ENCODE measurements at regions not wholly inside any gene's neighbourhood (a gene's known extent, or its start where the extent isn't known, plus 50 kb on each side); places are given as distances from the start of the nearest gene placed in this dataset.

DNA sequence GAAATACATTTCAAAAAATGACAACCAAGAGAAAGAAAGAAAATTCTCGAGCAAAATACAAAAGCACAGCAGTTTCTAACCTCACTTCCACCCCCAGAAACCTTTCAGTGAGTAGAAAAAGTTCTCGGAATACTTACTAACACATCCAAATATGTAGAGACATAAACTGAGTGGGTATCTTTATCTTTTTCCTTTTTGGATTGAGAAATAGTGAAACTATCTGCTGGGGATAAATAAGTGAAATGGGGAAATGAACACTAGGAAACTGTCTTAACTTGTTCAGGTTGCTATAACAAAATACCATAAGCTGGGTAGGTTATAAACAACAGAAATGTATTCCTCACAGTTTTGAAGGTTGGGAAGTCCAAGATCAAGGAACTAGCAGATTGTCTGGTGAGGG, 72.0 kb downstream of the VCAM1 start:
- TF ChIP-seq CTCF (conservative IDR thresholded peaks at IDR 0.05; ENCODE audit: low read length) (no peak), EZH2phosphoT487 (IDR thresholded peaks at IDR 0.05; ENCODE audit: borderline replicate concordance, low read depth, low read length) (no peak)
- Histone ChIP-seq H3K4me2 (ENCODE audit: low read length) (no peak overlapping the region), H4K20me1 (ENCODE audit: insufficient read depth, low read length) (no peaks in the 10 kb centered on the region), H3K9me2 (ENCODE audit: insufficient read depth, low read length) (no peaks in the 10 kb centered on the region), H3K9me3 (ENCODE audit: low read length) (no peaks in the 10 kb centered on the region), H3K4me3 (ENCODE audit: low read depth, low read length, poor library complexity, severe bottlenecking) (no peak overlapping the region), H2AFZ (ENCODE audit: low read length) (no peak overlapping the region), H3K79me2 (ENCODE audit: insufficient read depth, low read depth, low read length) (no peaks in the 10 kb centered on the region), H3K36me3 (ENCODE audit: insufficient read depth, low read length) (no peaks in the 10 kb centered on the region), H3K4me1 (ENCODE audit: insufficient read depth, low read length, poor library complexity, severe bottlenecking) (no peaks in the 10 kb centered on the region), H3K27ac (ENCODE audit: low read depth, low read length, poor library complexity, severe bottlenecking) (no peak overlapping the region)
- intact Hi-C loops (cut with micrococcal nuclease; ENCODE audit: unreplicated experiment), result no loop called here
- no peak for DNase-seq (ENCODE audit: low spot score)
- POLR2A ChIA-PET, result no interaction called here
- no TSS peak for BruUV-seq (replicated peaks)
- CTCF ChIA-PET (ENCODE audit: unreplicated experiment), result no interaction called here

DNA sequence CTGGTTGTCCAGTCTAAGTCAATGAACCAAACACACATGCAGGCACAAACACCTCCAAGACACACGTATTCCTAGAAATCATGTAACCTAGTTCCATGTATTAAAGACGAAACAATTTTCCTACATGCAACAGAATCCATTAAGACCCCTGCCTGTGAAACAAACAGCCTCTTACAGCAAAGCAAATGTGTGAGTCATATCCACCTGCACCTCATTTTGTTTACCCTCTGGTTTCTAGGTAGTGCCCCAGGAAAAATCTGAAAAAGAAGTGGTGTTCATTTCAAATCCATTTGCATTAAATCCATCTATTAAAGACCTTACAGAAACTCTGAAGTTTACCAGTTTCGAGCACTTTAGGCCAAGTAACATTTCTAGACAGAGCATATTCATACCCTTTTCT, 74.1 kb downstream of the VCAM1 start:
- no peak for TF ChIP-seq CTCF (conservative IDR thresholded peaks at IDR 0.05; ENCODE audit: low read length)
- no peak for TF ChIP-seq EZH2phosphoT487 (IDR thresholded peaks at IDR 0.05; ENCODE audit: borderline replicate concordance, low read depth, low read length)
- no peak overlapping the region for H3K27ac ChIP-seq (ENCODE audit: low read depth, low read length, poor library complexity, severe bottlenecking)
- no peak for DNase-seq (ENCODE audit: low spot score)
- no TSS peak for BruUV-seq (replicated peaks)
- no peaks in the 10 kb centered on the region for H3K79me2 ChIP-seq (ENCODE audit: insufficient read depth, low read depth, low read length)
- no peak overlapping the region for H3K4me2 ChIP-seq (ENCODE audit: low read length)
- ChIA-PET POLR2A (interaction anchor here (0.7 kb wide), 1 partner anchor 778 kb away, joined by 3 read pairs; no protein-coding TSS in a partner anchor), CTCF (ENCODE audit: unreplicated experiment) (no interaction called here)
- H3K9me2 ChIP-seq (ENCODE audit: insufficient read depth, low read length), result no peaks in the 10 kb centered on the region
- no peaks in the 10 kb centered on the region for H3K9me3 ChIP-seq (ENCODE audit: low read length)
- no peak overlapping the region for H2AFZ ChIP-seq (ENCODE audit: low read length)
- intact Hi-C loops (cut with micrococcal nuclease; ENCODE audit: unreplicated experiment), result no loop called here
- H3K36me3 ChIP-seq (ENCODE audit: insufficient read depth, low read length), result no peaks in the 10 kb centered on the region
- no peaks in the 10 kb centered on the region for H3K4me1 ChIP-seq (ENCODE audit: insufficient read depth, low read length, poor library complexity, severe bottlenecking)
- no peaks in the 10 kb centered on the region for H4K20me1 ChIP-seq (ENCODE audit: insufficient read depth, low read length)
- H3K4me3 ChIP-seq (ENCODE audit: low read depth, low read length, poor library complexity, severe bottlenecking), result no peak overlapping the region

- no peaks in the 10 kb centered on the region for H3K36me3 ChIP-seq (ENCODE audit: insufficient read depth, low read length)
- no peaks in the 10 kb centered on the region for H3K4me1 ChIP-seq (ENCODE audit: insufficient read depth, low read length, poor library complexity, severe bottlenecking)
- no peak overlapping the region for H3K27ac ChIP-seq (ENCODE audit: low read depth, low read length, poor library complexity, severe bottlenecking)
- CTCF ChIA-PET (ENCODE audit: unreplicated experiment), result no interaction called here
- no peak overlapping the region for H3K4me2 ChIP-seq (ENCODE audit: low read length)
- POLR2A ChIA-PET, result interaction anchor here (0.7 kb wide), 1 partner anchor 82 kb away, joined by 5 read pairs; no protein-coding TSS in a partner anchor
- no peaks in the 10 kb centered on the region for H4K20me1 ChIP-seq (ENCODE audit: insufficient read depth, low read length)
- no peak overlapping the region for H2AFZ ChIP-seq (ENCODE audit: low read length)
- DNase-seq (ENCODE audit: low spot score), result no peak
- intact Hi-C loops (cut with micrococcal nuclease; ENCODE audit: unreplicated experiment), result no loop called here
- H3K4me3 ChIP-seq (ENCODE audit: low read depth, low read length, poor library complexity, severe bottlenecking), result no peak overlapping the region
- TF ChIP-seq CTCF (conservative IDR thresholded peaks at IDR 0.05; ENCODE audit: low read length), result no peak
- no peak for TF ChIP-seq EZH2phosphoT487 (IDR thresholded peaks at IDR 0.05; ENCODE audit: borderline replicate concordance, low read depth, low read length)
- no peaks in the 10 kb centered on the region for H3K79me2 ChIP-seq (ENCODE audit: insufficient read depth, low read depth, low read length)
- BruUV-seq (replicated peaks), result no TSS peak
- no peaks in the 10 kb centered on the region for H3K9me3 ChIP-seq (ENCODE audit: low read length)
- H3K9me2 ChIP-seq (ENCODE audit: insufficient read depth, low read length), result no peaks in the 10 kb centered on the region
These were observed 75.5 kb downstream of the VCAM1 start for GRCh38 chr1:100794748-100795645.

Measured in OCI-LY7 (cell line).